KBM-7 (cell line): ENCODE measurements at regions not wholly inside any gene's neighbourhood (a gene's known extent, or its start where the extent isn't known, plus 50 kb on each side); places are given as distances from the start of the nearest gene placed in this dataset.
A peak's percentile ranks its signal among the peaks of the same experiment; 100 is the strongest.
"Not testable (repeated sequence)": the region's sequence is repeated elsewhere in the genome, so short reads cannot be mapped to it uniquely, and the experiment has no call there.

ENCODE experiments used
- DNase-seq: peaks from one replicate; pipeline ENCODE4 v3.0.0-alpha.2; 2015
- in situ Hi-C: fragments of 300-500 bp; cut with MboI; formaldehyde crosslinking; loops from 2 replicates; pipeline ENCODE4 v1.14.3; 2020; ENCODE audit warnings: low sequenced_read_pairs, low pct_unique_long_range_greater_than_20kb, mixed read lengths

DNA sequence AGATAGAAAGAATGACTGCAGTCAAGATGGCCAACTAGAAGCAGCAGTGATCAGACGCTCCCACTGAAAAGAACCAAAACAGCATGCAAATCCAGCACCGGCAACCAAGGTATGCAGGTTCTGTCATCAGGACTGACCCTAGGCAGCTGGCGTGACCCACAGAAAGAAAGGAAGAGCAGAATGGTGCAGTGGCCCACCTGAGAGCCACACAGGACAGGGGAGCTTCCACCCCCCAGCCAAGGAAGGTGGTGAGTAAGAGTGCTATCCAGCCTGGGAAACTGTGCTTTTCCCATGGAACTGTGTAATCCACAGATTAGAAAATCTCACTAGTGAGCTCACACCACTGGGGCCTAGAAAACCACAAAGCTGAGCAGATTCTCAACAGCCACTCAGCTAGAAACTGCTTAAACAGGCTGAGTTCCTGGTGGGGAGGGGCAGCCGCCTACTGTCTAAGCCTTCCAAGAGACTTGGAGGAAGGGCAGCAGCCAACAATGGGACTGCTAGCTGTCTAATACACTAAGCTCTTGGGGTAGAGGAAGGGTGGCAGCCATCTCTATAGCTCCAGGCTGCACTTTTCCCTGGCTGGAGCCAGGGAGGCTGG lies 127.9 kb downstream of the EVA1A start:
- in situ Hi-C loops = no loop called here
- DNase-seq = no peak

DNA sequence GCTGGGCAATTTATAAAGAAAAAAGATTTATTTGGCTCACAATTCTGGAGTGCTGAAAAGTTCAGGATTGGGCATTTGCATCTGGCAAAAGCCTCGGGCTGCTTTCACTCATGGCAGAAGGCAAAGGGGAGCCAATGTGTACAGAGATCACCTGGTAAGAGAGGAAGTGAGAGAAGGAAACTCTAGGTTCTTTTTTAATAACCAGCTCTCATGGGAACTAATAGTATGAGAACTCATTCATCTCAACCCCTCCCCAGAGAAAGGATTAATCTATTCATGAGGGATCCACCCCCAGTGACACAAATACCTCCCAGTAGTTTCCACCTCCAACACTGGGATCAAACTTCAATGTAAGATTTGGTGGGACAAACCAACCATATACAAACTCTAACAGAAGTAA lies 129.0 kb downstream of the EVA1A start:
- no peak for DNase-seq
- in situ Hi-C loops = no loop called here

DNA sequence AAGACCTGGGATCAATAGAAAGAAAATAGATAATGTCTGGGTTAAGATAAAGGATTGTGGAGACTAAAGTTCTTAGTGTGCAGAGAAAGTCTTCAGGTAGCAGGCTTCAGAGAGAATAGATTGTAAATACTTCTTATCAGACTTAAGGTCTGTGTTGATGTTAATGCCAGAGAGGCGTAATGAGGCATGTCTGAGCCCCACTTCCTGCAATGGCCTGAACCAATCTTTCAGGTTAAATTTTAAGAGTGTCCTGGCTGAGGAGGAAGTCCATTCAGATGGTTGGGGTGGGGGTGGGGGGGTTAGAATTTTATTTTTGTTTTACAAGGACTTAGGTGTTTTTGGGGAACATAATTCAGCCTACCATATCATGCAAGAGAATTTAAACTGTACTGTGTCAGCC lies 129.5 kb downstream of the EVA1A start:
- in situ Hi-C loops = no loop called here

DNA sequence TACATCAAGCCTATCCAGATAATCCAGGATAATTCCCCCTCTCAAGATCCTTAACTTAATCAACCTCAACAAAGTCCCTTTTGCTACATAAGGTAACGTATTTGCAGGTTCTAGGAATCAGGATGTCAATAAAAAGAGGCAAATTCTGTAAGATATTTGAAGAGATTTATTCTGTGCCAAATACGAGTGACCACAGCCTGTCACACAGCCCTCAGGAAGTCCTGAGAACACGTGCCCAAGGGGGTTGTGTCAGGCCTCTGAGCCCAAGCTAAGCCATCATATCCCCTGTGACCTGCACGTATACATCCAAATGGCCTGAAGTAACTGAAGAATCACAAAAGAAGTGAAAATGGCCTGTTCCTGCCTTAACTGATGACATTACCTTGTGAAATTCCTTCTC lies 130.3 kb downstream of the EVA1A start:
- in situ Hi-C loops, DNase-seq: not testable (repeated sequence)

More for the DNA sequence above, 129.5 kb downstream of the EVA1A start:
- DNase-seq = no peak

DNA sequence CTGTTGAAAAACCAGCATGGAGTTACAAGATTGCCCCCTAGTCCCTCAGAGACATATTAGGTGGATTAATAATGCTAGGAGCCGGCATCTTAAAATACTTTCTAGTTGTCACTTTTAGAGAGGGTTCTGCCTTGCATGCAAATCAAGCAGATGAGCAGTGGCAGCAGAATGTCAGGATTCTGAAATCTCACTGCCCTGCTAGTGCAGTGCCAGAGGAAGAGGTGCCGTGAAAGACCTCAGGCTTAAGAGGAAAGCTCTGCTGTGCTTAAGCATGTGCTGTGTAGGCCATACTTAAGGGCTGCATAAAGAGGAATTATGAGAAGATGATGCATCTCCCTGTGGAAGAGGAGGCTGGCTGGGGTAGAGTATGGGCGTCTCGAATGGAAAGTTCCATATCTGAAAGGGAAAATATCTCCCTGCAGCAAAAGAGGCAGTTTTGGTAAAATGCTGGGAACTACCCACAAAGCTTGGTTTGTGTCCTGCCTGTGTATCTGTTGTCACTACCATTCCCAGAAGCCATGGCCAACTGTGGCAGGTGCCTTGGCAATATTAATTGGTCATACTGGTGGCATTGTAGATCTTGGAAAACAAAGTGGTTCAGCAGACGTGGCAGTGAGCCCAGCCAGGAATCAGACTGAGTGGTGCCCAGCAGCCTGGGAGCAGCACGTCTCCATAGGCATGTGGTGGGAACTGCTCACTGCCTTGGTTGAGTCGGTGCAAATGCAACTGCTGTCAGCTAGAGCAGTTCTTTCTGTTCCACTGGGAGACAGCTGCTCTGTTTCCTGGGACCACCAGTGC lies 131.9 kb downstream of the EVA1A start:
- DNase-seq = no peak
- in situ Hi-C loops = no loop called here

DNA sequence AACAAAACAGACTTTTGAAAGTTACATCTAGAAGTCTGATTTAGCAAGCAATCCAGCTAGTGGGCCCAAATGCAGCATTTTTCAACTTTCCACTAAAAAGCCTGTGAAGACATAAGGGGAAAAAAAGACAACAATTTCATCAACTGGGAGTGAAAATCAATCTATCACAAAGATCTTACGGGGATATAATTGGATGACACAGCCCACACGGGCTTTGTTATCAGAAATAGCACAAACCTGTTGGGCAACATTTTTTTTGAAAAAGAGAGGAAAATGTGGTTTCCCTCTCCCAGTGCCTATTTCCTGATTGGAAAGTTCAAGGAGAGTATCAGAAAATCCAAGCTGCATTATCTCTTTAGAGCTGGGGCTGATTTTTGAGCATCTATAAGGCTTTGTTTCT lies 132.7 kb downstream of the EVA1A start:
- DNase-seq = no peak
- in situ Hi-C loops = no loop called here

DNA sequence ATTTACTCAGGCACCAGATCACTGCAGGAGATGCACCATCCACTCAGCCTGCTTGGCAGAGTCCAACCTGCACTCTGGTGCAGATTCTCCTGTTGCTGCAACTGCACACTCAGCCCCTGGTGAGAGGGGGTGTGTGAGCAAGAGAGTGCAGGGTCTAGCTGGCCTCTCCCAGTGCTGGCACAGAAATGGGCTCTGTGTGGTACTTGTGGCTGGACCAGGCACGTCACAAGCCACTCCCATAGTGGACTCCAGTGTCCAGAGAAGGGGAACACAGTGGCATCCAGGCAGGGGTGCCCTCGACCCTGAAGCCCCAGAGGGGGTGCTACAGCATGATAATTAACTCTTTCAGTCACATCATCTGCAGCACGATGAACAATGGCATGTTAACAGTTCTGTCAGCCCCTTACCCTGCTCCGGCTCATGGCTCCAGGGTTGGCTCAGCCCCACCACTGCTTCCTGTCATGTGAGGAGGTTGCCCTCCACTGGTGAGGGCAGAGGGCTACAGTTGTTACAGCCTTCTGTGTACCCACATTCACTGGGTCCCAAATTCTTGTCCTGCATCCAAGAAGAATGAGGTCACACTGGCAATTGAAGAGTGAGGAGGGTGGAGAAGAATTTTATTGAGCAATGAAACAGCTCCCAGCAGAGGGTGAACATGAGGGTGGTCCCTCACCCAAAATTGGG lies 135.7 kb downstream of the EVA1A start:
- in situ Hi-C loops = no loop called here
- no peak for DNase-seq

DNA sequence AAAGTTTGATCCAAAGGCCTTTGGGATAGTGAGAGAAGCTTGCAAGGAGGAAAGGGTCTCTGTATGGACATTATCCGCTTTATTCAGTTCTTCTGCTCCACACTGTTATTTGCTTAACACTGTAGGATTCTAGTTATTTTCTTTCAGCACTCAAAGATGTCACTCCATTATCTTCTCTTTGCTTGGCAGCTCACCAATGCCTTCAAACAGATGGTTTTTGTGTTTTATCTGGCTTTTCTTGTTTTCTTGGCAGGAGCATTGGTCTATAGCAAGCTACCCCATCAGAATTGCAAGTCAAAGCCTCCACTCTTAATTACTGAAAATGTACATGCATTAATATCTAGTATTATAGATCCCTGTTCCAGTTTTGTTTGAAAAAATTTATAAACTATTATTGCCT lies 138.8 kb downstream of the EVA1A start:
- in situ Hi-C loops = no loop called here
- DNase-seq = no peak

DNA sequence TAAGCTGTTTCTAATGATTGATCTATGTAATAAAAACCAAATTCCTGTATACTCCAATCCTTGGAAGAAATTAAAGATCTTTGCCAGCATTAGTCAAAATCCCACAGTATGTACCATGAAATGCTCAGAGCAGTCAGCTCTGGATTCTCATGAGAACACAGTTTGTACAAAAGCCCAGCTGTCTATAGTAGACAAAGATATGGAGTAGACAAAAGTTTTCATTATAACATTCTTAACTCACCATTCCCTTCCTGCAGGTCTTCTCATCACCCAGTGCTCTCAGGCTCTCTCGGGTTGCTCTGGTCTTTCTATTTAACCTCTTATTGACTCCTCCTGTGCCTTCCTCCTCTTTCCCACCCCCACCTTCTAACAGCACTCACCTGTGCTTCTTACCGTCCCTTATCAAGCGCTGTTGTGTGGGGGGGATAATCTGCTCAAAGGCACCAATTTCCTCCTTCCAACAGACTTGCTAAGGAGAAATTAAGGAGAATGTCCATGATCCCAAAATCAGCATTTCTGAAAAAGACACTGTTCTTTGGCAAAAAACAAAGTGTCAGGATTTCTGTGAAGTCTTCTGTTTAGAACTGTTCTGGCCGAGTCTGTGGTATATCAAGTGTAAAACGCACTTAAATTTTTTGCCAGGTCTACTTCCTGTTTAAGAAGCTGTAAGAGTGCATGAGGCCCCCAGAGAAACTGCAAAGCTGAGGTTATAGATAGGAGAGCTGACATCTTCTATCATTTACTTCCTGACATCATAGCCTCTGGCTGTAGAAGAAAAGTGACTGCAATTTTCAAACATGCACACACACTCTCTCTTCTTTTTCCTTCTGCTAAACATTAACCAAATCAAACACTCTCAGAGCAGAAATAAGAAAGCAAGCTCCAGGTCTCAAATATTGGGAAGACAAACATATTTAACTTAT lies 144.1 kb downstream of the EVA1A start:
- in situ Hi-C loops = no loop called here
- peak; percentile 11 for DNase-seq

DNA sequence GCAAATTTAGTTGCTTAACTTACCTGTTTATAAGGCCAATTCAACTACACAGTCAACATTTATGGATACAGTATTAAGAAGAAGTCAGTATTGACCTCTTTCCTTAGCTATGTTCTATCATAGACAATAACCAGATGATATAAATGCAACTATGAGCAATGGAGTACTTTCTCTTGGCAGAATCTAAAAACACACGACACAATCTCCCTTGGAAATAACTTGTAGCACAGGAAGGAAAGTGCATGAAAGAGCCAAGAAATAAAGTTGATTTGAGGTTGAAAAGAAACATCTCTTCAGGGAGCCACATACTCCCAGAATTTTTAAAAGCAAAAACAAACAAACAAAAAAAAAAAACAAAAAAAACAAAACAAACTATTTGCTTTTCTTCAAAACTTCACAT lies 145.0 kb downstream of the EVA1A start:
- no peak for DNase-seq
- in situ Hi-C loops = no loop called here

DNA sequence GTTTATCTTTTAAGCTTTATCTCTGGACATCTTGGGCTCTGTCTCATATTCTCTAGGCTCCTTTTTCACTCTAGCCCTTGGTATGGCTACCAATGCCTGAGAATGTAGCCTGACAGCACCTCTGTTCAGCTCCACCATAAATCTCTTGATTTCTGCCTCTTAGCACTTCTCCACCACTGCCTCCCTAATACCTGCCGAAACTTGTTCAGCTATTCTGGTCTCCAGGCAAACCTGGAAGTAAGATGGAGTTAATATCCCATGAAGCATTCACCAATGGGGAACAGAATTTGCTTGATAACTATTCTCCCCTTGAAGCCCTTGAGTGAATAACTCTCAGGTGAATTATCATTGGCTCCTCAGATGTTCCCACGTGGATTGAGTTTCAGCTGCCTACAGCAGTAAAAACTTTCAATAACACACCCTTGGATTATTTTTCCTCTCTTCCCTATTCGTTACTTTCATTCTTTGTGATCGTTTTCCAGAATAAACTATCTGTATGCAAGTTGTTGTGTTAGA lies 145.6 kb downstream of the EVA1A start:
- DNase-seq = no peak
- in situ Hi-C loops = no loop called here

DNA sequence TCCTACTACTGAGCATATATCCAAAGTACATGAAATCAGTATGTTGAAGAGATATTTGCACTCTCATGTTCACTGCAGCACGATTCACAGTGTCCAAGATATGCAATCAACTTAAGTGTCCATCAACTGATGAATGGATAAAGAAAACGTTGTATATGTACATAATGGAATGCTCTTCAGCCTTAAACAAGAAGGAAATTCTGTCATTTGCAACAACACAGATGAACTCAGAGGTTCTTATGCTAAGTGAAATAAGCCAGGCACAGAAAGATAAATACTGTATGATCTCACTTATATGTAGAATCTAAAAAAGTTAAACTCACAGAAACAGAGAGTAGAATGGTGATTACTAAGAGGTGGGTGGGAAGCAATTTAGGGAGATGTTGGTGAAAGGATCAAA lies 149.2 kb downstream of the EVA1A start:
- no peak for DNase-seq
- in situ Hi-C loops = no loop called here

DNA sequence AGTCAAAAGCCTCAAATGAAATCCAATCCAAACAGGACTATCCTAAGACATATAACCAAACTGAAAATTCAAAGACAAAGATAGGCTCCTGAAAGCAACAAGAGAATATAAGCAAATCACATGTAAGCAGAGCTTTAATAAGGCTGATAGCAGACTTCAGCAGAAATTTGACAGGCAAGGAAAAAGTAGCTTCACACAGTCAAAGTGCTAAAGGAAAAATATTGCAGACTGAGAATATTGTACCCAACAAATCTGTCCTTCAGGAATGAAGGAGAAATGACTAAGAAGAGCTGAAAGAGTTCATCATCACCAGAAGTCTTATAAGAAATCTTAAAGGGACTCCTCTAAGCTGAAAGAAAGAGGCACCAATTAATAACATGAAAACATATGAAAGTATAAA lies 150.0 kb downstream of the EVA1A start:
- in situ Hi-C loops = no loop called here
- no peak for DNase-seq

DNA sequence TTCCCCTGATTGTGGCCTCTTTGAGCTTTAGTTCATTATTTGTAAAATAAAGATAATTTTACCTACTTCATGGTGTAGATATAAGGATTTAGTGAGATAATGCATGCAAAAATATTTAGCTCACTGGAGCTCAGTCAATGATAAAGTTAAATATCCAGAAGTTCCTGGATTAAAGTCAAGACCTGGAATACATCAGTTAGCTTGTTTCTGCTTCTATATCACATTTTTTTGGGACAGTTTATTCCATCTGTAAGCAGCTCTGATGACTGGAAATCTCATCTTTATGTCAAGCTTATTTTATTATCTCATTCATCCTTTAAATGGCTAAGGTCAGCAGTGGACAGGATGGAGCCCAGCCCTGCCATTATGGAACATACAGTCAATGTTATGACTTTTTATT lies 152.0 kb downstream of the EVA1A start:
- no peak for DNase-seq
- in situ Hi-C loops = no loop called here

DNA sequence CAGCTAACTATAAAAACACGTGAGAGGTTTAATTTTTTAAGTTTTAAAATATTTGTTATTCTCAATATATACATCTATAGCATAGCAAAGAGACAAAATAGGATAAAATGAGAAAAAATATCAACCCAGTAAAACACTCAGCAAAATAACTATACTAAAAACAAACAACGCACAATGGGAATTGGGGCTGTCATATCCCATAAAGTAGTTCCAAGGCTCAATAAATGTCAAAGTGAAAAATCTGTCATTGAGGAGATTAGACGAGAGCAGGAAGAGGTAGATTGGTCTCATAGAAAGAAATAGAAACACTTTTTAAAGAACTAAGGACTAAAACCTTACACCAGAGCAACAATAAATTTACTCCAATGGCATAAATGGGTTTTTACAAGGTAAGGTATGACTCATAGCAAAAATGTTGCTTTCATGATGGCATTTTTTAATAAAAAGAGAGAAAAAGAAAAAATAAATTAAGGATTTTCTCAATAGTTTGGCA lies 153.7 kb downstream of the EVA1A start:
- in situ Hi-C loops = no loop called here
- no peak for DNase-seq

DNA sequence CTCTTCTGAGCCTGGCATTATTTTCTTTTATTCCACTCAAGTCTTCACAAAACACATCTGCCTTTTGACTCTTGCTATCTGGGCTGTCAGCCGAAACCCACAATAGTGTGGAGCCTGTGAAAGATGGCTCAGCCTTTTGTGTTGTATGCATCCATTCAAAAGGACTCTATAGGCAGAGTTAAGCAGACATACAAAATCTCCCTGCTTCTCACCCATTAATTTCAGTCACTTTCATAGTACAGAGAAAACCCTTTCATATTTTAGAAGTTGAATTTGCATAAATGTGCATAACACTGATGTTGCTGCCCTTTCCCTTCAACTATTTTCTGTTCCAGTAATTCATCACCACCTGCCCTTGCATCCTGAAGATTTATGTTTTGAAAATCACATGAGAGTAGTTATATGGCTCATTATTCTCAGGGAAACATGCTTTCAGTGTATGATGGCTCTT lies 154.6 kb downstream of the EVA1A start:
- DNase-seq = no peak
- in situ Hi-C loops = no loop called here

DNA sequence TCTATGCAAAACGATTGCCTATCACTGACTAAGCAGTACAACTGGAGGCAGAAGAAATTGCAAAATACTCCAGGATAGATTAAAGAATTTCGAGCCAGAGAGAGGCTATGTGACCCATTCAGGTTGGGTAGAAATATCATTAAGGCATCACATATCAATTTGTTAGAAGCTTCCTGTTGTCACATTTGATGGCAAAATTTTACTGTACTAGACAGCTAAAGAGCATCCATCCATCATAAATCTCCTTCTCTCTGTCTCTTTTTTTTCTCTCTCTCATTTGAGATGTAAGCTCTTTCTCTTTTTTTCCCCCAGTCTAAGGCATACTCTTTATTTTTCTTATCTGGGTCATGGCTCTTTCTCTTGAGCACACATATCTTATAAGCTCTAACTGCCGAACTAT lies 155.7 kb downstream of the EVA1A start:
- in situ Hi-C loops = no loop called here
- no peak for DNase-seq

DNA sequence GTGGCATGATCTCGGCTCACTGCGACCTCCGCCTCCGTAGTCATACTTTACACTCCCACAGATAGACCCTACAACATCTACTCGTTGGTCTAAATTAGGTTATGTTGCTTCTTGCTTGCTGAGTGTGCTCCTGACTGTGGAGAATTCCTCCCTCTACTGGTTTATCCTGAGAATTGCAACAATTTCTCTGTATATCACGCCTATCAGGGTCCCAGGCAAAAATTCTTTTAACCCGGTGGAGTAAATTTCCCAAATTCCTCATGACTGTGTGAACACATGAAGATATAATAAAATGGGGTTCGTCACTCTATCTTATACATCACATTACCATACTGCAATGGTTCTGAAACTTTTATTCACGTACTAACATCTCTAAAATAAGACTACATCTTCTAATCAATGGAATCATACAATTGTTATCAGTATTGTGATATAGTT lies 156.7 kb downstream of the EVA1A start:
- in situ Hi-C loops = no loop called here
- DNase-seq = peak; percentile 59

DNA sequence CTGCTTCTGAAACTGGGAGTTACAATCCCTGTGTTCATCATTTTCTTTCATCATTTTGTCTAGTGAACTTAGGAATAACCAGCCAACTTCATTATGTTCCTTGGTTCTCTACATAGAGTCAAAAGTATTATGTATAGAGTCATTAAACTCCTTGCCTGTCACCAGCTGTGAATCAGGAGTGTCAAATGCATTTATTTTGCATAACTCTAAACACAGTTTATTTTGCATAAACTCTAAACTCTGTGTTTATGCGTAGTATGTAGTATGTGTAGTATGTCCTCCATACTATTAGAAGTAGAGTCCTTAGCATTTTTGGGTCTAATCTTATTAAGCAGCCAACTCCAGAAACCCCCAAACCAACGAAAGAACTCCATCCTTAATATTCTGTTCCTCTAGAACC lies 164.4 kb downstream of the EVA1A start:
- in situ Hi-C loops = no loop called here
- DNase-seq = no peak
